ENCODE measurements at regions not wholly inside any gene's neighbourhood (a gene's known extent, or its start where the extent isn't known, plus 50 kb on each side); places are given as distances from the start of the nearest gene placed in this dataset.

- TF ChIP-seq CTCF (CRISPR knock-in tag; IDR thresholded peaks at IDR 0.05) (no peak), KAT2B (IDR thresholded peaks at IDR 0.05; ENCODE audit: borderline replicate concordance, low read depth, low read length) (no peak), POLR2A (IDR thresholded peaks at IDR 0.05; ENCODE audit: insufficient read depth in 1 of 2, low read depth in 2 of 2, low read length in 2 of 2) (no peak), EP300 (IDR thresholded peaks at IDR 0.05; ENCODE audit: low read depth in 2 of 2, low read length in 2 of 2) (no peak), EP300 (CRISPR knock-in tag; IDR thresholded peaks at IDR 0.05; ENCODE audit: borderline replicate concordance) (no peak), ASH2L (IDR thresholded peaks at IDR 0.05; ENCODE audit: insufficient read length, low read depth, low read length) (no peak), ZBTB8A (CRISPR knock-in tag; IDR thresholded peaks at IDR 0.05; ENCODE audit: borderline replicate concordance, low read depth) (no peak), GTF3A (CRISPR knock-in tag; conservative IDR thresholded peaks at IDR 0.05) (no peak), RBFOX2 (IDR thresholded peaks at IDR 0.05; ENCODE audit: low read depth, low read length) (no peak)
Observed at GRCh38 chr5:145511351-145511750, 323.8 kb downstream of the PRELID2 start.

Measured in HepG2 (cell line).